ENCODE measurements at regions not wholly inside any gene's neighbourhood (a gene's known extent, or its start where the extent isn't known, plus 50 kb on each side); places are given as distances from the start of the nearest gene placed in this dataset.

GRCh38 chr1:221100611-221101010 lies 221.4 kb downstream of the HLX start:
- TF ChIP-seq CTCF (IDR thresholded peaks at IDR 0.05; ENCODE audit: low read length) (no peak), EZH2 (IDR thresholded peaks at IDR 0.05; ENCODE audit: borderline replicate concordance, low read length) (no peak)
- H2AFZ ChIP-seq (ENCODE audit: low read length) = no peak overlapping the region
- no peaks in the 10 kb centered on the region for H3K9me3 ChIP-seq (ENCODE audit: low read length)
- H3K36me3 ChIP-seq (ENCODE audit: insufficient read depth, low read length) = no peaks in the 10 kb centered on the region
- H3K4me2 ChIP-seq (ENCODE audit: low read length) = no peak overlapping the region
- no peaks in the 10 kb centered on the region for H3K27me3 ChIP-seq (ENCODE audit: insufficient read depth, low read length)
- no peak overlapping the region for H3K4me3 ChIP-seq (ENCODE audit: low read depth, low read length, poor library complexity, severe bottlenecking)
- H3K79me2 ChIP-seq (ENCODE audit: insufficient read depth, low read length) = no peaks in the 10 kb centered on the region
- no peak overlapping the region for H3K9ac ChIP-seq (ENCODE audit: low read length)
- H3K27ac ChIP-seq (ENCODE audit: low read depth, low read length, poor library complexity, severe bottlenecking) = no peak overlapping the region
- no peaks in the 10 kb centered on the region for H3K4me1 ChIP-seq (ENCODE audit: insufficient read depth, low read length, severe bottlenecking)
- no peaks in the 10 kb centered on the region for H3K9me2 ChIP-seq (ENCODE audit: low read depth, low read length)
- no peaks in the 10 kb centered on the region for H3F3A ChIP-seq (ENCODE audit: insufficient read depth, low read length)
- H4K20me1 ChIP-seq (ENCODE audit: insufficient read depth, low read length) = no peaks in the 10 kb centered on the region

GRCh38 chr1:221101807-221102605 lies 222.8 kb downstream of the HLX start:
- no peaks in the 10 kb centered on the region for H3K79me2 ChIP-seq (ENCODE audit: insufficient read depth, low read length)
- TF ChIP-seq CTCF (IDR thresholded peaks at IDR 0.05; ENCODE audit: low read length) = no peak
- TF ChIP-seq EZH2 (IDR thresholded peaks at IDR 0.05; ENCODE audit: borderline replicate concordance, low read length) = no peak
- no peaks in the 10 kb centered on the region for H3K9me2 ChIP-seq (ENCODE audit: low read depth, low read length)
- H3K9ac ChIP-seq (ENCODE audit: low read length) = no peak overlapping the region
- no peak overlapping the region for H3K27ac ChIP-seq (ENCODE audit: low read depth, low read length, poor library complexity, severe bottlenecking)
- H3K4me1 ChIP-seq (ENCODE audit: insufficient read depth, low read length, severe bottlenecking) = no peaks in the 10 kb centered on the region
- no peak overlapping the region for H3K4me3 ChIP-seq (ENCODE audit: low read depth, low read length, poor library complexity, severe bottlenecking)
- no peak overlapping the region for H2AFZ ChIP-seq (ENCODE audit: low read length)
- no peaks in the 10 kb centered on the region for H3K27me3 ChIP-seq (ENCODE audit: insufficient read depth, low read length)
- H3F3A ChIP-seq (ENCODE audit: insufficient read depth, low read length) = no peaks in the 10 kb centered on the region
- H3K36me3 ChIP-seq (ENCODE audit: insufficient read depth, low read length) = no peaks in the 10 kb centered on the region
- H4K20me1 ChIP-seq (ENCODE audit: insufficient read depth, low read length) = no peaks in the 10 kb centered on the region
- H3K9me3 ChIP-seq (ENCODE audit: low read length) = no peaks in the 10 kb centered on the region
- no peak overlapping the region for H3K4me2 ChIP-seq (ENCODE audit: low read length)

GRCh38 chr1:221104596-221104995 lies 225.4 kb downstream of the HLX start:
- H4K20me1 ChIP-seq (ENCODE audit: insufficient read depth, low read length) = no peaks in the 10 kb centered on the region
- H2AFZ ChIP-seq (ENCODE audit: low read length) = no peak overlapping the region
- TF ChIP-seq EZH2 (IDR thresholded peaks at IDR 0.05; ENCODE audit: borderline replicate concordance, low read length) (no peak), CTCF (IDR thresholded peaks at IDR 0.05; ENCODE audit: low read length) (no peak)
- H3K4me3 ChIP-seq (ENCODE audit: low read depth, low read length, poor library complexity, severe bottlenecking) = no peak overlapping the region
- H3K9me3 ChIP-seq (ENCODE audit: low read length) = no peaks in the 10 kb centered on the region
- no peak overlapping the region for H3K27ac ChIP-seq (ENCODE audit: low read depth, low read length, poor library complexity, severe bottlenecking)
- no peak overlapping the region for H3K9ac ChIP-seq (ENCODE audit: low read length)
- H3K36me3 ChIP-seq (ENCODE audit: insufficient read depth, low read length) = no peaks in the 10 kb centered on the region
- no peaks in the 10 kb centered on the region for H3F3A ChIP-seq (ENCODE audit: insufficient read depth, low read length)
- H3K4me1 ChIP-seq (ENCODE audit: insufficient read depth, low read length, severe bottlenecking) = no peaks in the 10 kb centered on the region
- H3K27me3 ChIP-seq (ENCODE audit: insufficient read depth, low read length) = no peaks in the 10 kb centered on the region
- no peaks in the 10 kb centered on the region for H3K9me2 ChIP-seq (ENCODE audit: low read depth, low read length)
- H3K79me2 ChIP-seq (ENCODE audit: insufficient read depth, low read length) = no peaks in the 10 kb centered on the region
- H3K4me2 ChIP-seq (ENCODE audit: low read length) = no peak overlapping the region
